RPMI8226 (cell line): ENCODE measurements at regions not wholly inside any gene's neighbourhood (a gene's known extent, or its start where the extent isn't known, plus 50 kb on each side); places are given as distances from the start of the nearest gene placed in this dataset.

ENCODE experiments used
- DNase-seq: peaks from one replicate; pipeline ENCODE4 v3.0.0-alpha.2; 2015

- DNase-seq = no peak
These were observed 292.9 kb downstream of the NSG2 start for GRCh38 chr5:174338185-174339010.

- no peak for DNase-seq
These were observed 293.6 kb downstream of the NSG2 start for GRCh38 chr5:174339130-174339529.

GRCh38 chr5:174340226-174340625, 294.7 kb downstream of the NSG2 start:
- no peak for DNase-seq

- no peak for DNase-seq
These were observed 297.2 kb downstream of the NSG2 start for GRCh38 chr5:174342696-174343095.

- no peak for DNase-seq
These were observed 298.3 kb downstream of the NSG2 start for GRCh38 chr5:174343826-174344225.

GRCh38 chr5:174344335-174344734, 298.8 kb downstream of the NSG2 start:
- DNase-seq = no peak

- no peak for DNase-seq
These were observed 301.7 kb downstream of the NSG2 start for GRCh38 chr5:174347183-174347582.

- no peak for DNase-seq
These were observed 302.9 kb downstream of the NSG2 start for GRCh38 chr5:174348311-174348981.

GRCh38 chr5:174352681-174353080, 307.2 kb downstream of the NSG2 start:
- DNase-seq = no peak

GRCh38 chr5:174354571-174354970, 309.1 kb downstream of the NSG2 start:
- DNase-seq = no peak

GRCh38 chr5:174355208-174355612, 309.7 kb downstream of the NSG2 start:
- DNase-seq = no peak

GRCh38 chr5:174355995-174356394, 310.5 kb downstream of the NSG2 start:
- DNase-seq = no peak

- no peak for DNase-seq
These were observed 311.0 kb downstream of the NSG2 start for GRCh38 chr5:174356536-174356935.

GRCh38 chr5:174358276-174358675, 312.8 kb downstream of the NSG2 start:
- DNase-seq = no peak

- no peak for DNase-seq
These were observed 313.6 kb downstream of the NSG2 start for GRCh38 chr5:174359071-174359470.

- no peak for DNase-seq
These were observed 317.0 kb downstream of the NSG2 start for GRCh38 chr5:174362514-174362913.

GRCh38 chr5:174363934-174364333, 318.4 kb downstream of the NSG2 start:
- no peak for DNase-seq

GRCh38 chr5:174364676-174365075, 319.2 kb downstream of the NSG2 start:
- DNase-seq = no peak

GRCh38 chr5:174371600-174372094, 326.1 kb downstream of the NSG2 start:
- no peak for DNase-seq

GRCh38 chr5:174374206-174374605, 328.7 kb downstream of the NSG2 start:
- DNase-seq = no peak

- no peak for DNase-seq
These were observed 330.6 kb downstream of the NSG2 start for GRCh38 chr5:174376056-174376455.

- DNase-seq = no peak
These were observed 331.3 kb downstream of the NSG2 start for GRCh38 chr5:174376726-174377373.

GRCh38 chr5:174378121-174378874, 332.8 kb downstream of the NSG2 start:
- DNase-seq = no peak
